H1 (cell line): ENCODE measurements at regions not wholly inside any gene's neighbourhood (a gene's known extent, or its start where the extent isn't known, plus 50 kb on each side); places are given as distances from the start of the nearest gene placed in this dataset.

Experiments
- POLR2AphosphoS5 ChIP-seq: IDR thresholded peaks from 2 replicates; pipeline ENCODE4 v1.6.1; 2011; ENCODE audit warnings: low read depth, low read length
- SIN3A ChIP-seq, 2 experiments: IDR thresholded peaks in 1 of 2; conservative IDR thresholded peaks in 1 of 2; 2 replicates each; pipeline ENCODE4 v1.6.1; 2011 to 2012; ENCODE audit warnings: low read length in 2 of 2, improper control_type of control experiment in 1 of 2, low read depth in 1 of 2, mild to moderate bottlenecking in 1 of 2
- SP1 ChIP-seq: IDR thresholded peaks from 2 replicates; pipeline ENCODE4 v1.6.1; 2011; ENCODE audit warnings: low read depth, low read length
- TBP ChIP-seq: IDR thresholded peaks from 2 replicates; pipeline ENCODE4 v1.6.1; 2011; ENCODE audit warnings: low read depth, low read length, improper control_type of control experiment
- TF ChIP-seq, protein P1 (sequence below), 3 experiments: IDR thresholded peaks; 1 replicate in 2 of 3; 2 replicates in 1 of 3; pipeline versions ENCODE4 v1.5.1 to v1.6.1; 2011; ENCODE audit warnings: low read length in 3 of 3, mild to moderate bottlenecking in 3 of 3, inconsistent platforms in 2 of 3, low read depth in 1 of 3, moderate library complexity in 1 of 3; ENCODE audit not compliant: insufficient read depth in 1 of 3; ENCODE audit errors: control extremely low read depth in 1 of 3
- TF ChIP-seq, protein P2 (sequence below): IDR thresholded peaks from 2 replicates; pipeline ENCODE4 v1.6.1; 2011; ENCODE audit warnings: low read length, improper control_type of control experiment

DNA sequence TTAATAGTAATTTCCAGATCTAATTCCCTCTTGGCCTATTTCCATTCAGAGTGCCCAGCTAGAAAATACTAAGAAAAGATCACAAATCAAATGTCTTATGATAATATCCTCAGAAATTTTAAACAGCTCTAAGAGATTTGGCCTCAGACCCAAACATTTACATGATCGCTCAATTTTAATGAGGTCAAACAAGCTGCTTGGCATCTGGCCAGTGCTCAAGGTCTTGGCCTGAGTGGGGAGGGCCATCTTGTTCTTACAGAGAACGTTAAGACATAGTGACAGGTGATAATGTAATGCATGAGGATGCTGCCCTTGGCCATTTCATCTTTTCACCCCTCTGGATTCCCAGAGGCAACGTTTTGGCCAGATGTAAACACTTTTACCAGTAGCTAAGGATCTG, 159.2 kb upstream of the SLC7A11 start:
- TF ChIP-seq, protein P1, sequence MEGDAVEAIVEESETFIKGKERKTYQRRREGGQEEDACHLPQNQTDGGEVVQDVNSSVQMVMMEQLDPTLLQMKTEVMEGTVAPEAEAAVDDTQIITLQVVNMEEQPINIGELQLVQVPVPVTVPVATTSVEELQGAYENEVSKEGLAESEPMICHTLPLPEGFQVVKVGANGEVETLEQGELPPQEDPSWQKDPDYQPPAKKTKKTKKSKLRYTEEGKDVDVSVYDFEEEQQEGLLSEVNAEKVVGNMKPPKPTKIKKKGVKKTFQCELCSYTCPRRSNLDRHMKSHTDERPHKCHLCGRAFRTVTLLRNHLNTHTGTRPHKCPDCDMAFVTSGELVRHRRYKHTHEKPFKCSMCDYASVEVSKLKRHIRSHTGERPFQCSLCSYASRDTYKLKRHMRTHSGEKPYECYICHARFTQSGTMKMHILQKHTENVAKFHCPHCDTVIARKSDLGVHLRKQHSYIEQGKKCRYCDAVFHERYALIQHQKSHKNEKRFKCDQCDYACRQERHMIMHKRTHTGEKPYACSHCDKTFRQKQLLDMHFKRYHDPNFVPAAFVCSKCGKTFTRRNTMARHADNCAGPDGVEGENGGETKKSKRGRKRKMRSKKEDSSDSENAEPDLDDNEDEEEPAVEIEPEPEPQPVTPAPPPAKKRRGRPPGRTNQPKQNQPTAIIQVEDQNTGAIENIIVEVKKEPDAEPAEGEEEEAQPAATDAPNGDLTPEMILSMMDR (IDR thresholded peaks at IDR 0.05; ENCODE audit: control extremely low read depth in 1 of 3, insufficient read depth in 1 of 3, low read depth in 1 of 3, low read length in 3 of 3): no peak
- TF ChIP-seq, protein P2, sequence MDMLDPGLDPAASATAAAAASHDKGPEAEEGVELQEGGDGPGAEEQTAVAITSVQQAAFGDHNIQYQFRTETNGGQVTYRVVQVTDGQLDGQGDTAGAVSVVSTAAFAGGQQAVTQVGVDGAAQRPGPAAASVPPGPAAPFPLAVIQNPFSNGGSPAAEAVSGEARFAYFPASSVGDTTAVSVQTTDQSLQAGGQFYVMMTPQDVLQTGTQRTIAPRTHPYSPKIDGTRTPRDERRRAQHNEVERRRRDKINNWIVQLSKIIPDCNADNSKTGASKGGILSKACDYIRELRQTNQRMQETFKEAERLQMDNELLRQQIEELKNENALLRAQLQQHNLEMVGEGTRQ: no peak
- TF ChIP-seq SIN3A (conservative IDR thresholded peaks at IDR 0.05 in 1 of 2, IDR thresholded peaks at IDR 0.05 in 1 of 2; ENCODE audit: low read depth in 1 of 2, low read length in 2 of 2): no peak
- no peak for TF ChIP-seq SP1
- no peak for TF ChIP-seq TBP
- TF ChIP-seq POLR2AphosphoS5: no peak
